ENCODE measurements at regions not wholly inside any gene's neighbourhood (a gene's known extent, or its start where the extent isn't known, plus 50 kb on each side); places are given as distances from the start of the nearest gene placed in this dataset.

DNA sequence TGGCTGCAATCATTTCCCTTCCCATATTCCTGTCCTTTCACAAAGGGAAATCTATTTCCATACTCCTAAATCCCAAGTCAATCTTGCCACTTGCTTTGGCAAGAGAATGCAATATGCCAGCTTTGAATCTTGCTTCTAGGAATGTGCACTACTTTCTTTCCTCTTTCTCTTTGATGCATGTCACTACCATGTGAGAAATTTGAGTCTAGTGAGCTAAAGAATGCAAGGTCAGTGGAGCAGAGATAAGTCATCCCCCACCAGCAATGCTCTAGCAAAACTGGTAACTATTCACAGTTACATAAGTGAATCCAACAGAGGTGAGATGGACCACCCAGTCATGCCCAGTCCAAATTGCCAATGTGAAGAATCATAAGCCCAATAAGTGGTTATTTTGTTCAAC, 910.4 kb downstream of the RAB28 start:
- no peaks in the 10 kb centered on the region for H3K27me3 ChIP-seq (ENCODE audit: control insufficient read depth in 5 of 5, insufficient read depth in 4 of 5, low read length in 5 of 5)
- no peaks in the 10 kb centered on the region for H3K36me3 ChIP-seq (ENCODE audit: control insufficient read depth in 5 of 5, insufficient read depth in 5 of 5, low read length in 5 of 5)
- no peak overlapping the region for H3K27ac ChIP-seq (ENCODE audit: low read depth, low read length)
- no peaks in the 10 kb centered on the region for H3K9me3 ChIP-seq (ENCODE audit: control insufficient read depth in 5 of 5, low read length in 5 of 5)
- H3K9ac ChIP-seq (ENCODE audit: low read length in 5 of 5) = no peak overlapping the region
- H3K4me1 ChIP-seq (ENCODE audit: control insufficient read depth in 5 of 5, insufficient read depth in 5 of 5, low read length in 5 of 5) = no peaks in the 10 kb centered on the region
- no peak overlapping the region for H3K4me3 ChIP-seq (ENCODE audit: low read depth in 1 of 5, low read length in 5 of 5)

- H3K9me3 ChIP-seq (ENCODE audit: control insufficient read depth in 5 of 5, low read length in 5 of 5) = peaks cover 0 to 3% (median 0%) of the 10 kb centered on the region in 5 donors
- no peak overlapping the region for H3K9ac ChIP-seq (ENCODE audit: low read length in 5 of 5)
- H3K4me1 ChIP-seq (ENCODE audit: control insufficient read depth in 5 of 5, insufficient read depth in 5 of 5, low read length in 5 of 5) = no peaks in the 10 kb centered on the region
- H3K36me3 ChIP-seq (ENCODE audit: control insufficient read depth in 5 of 5, insufficient read depth in 5 of 5, low read length in 5 of 5) = no peaks in the 10 kb centered on the region
- H3K27ac ChIP-seq (ENCODE audit: low read depth, low read length) = no peak overlapping the region
- no peaks in the 10 kb centered on the region for H3K27me3 ChIP-seq (ENCODE audit: control insufficient read depth in 5 of 5, insufficient read depth in 4 of 5, low read length in 5 of 5)
- no peak overlapping the region for H3K4me3 ChIP-seq (ENCODE audit: low read depth in 1 of 5, low read length in 5 of 5)
These were observed 921.5 kb downstream of the RAB28 start for GRCh38 chr4:12562476-12563140.

- H3K36me3 ChIP-seq (ENCODE audit: control insufficient read depth in 5 of 5, insufficient read depth in 5 of 5, low read length in 5 of 5) = no peaks in the 10 kb centered on the region
- H3K4me3 ChIP-seq (ENCODE audit: low read depth in 1 of 5, low read length in 5 of 5) = no peak overlapping the region
- H3K9me3 ChIP-seq (ENCODE audit: control insufficient read depth in 5 of 5, low read length in 5 of 5) = peaks cover 0 to 3% (median 0%) of the 10 kb centered on the region in 5 donors
- H3K9ac ChIP-seq (ENCODE audit: low read length in 5 of 5) = no peak overlapping the region
- no peak overlapping the region for H3K27ac ChIP-seq (ENCODE audit: low read depth, low read length)
- no peaks in the 10 kb centered on the region for H3K27me3 ChIP-seq (ENCODE audit: control insufficient read depth in 5 of 5, insufficient read depth in 4 of 5, low read length in 5 of 5)
- no peaks in the 10 kb centered on the region for H3K4me1 ChIP-seq (ENCODE audit: control insufficient read depth in 5 of 5, insufficient read depth in 5 of 5, low read length in 5 of 5)
These were observed 922.1 kb downstream of the RAB28 start for GRCh38 chr4:12562021-12562420.

DNA sequence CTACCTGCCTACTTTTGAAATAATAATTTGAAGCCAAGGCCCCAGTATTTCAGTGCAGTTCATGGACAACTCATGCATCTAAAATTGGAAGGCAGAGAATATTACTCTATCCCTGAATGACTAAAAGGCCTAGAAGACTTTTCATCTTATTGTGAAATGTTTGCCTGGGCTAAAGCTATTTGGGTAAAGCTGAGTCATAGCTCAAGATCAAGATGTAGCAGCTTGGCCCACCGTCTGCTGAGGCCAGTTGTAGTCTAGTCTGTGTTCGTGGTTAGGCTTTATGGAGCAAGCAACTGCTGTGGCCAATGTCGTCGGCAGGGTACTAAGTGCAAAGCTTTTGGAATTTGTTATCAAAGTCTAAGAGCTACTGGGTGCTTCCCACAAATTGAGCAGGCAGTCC, 929.1 kb downstream of the RAB28 start:
- Histone ChIP-seq H3K27me3 (ENCODE audit: control insufficient read depth in 5 of 5, insufficient read depth in 4 of 5, low read length in 5 of 5) (no peaks in the 10 kb centered on the region), H3K27ac (ENCODE audit: low read depth, low read length) (no peak overlapping the region), H3K9ac (ENCODE audit: low read length in 5 of 5) (no peak overlapping the region), H3K36me3 (ENCODE audit: control insufficient read depth in 5 of 5, insufficient read depth in 5 of 5, low read length in 5 of 5) (no peaks in the 10 kb centered on the region), H3K4me1 (ENCODE audit: control insufficient read depth in 5 of 5, insufficient read depth in 5 of 5, low read length in 5 of 5) (no peaks in the 10 kb centered on the region), H3K4me3 (ENCODE audit: low read depth in 1 of 5, low read length in 5 of 5) (no peak overlapping the region), H3K9me3 (ENCODE audit: control insufficient read depth in 5 of 5, low read length in 5 of 5) (peaks cover 0 to 10% (median 5%) of the 10 kb centered on the region in 5 donors)

GRCh38 chr4:12548678-12549077, 935.5 kb downstream of the RAB28 start:
- no peaks in the 10 kb centered on the region for H3K36me3 ChIP-seq (ENCODE audit: control insufficient read depth in 5 of 5, insufficient read depth in 5 of 5, low read length in 5 of 5)
- no peak overlapping the region for H3K9ac ChIP-seq (ENCODE audit: low read length in 5 of 5)
- H3K27me3 ChIP-seq (ENCODE audit: control insufficient read depth in 5 of 5, insufficient read depth in 4 of 5, low read length in 5 of 5) = no peaks in the 10 kb centered on the region
- H3K9me3 ChIP-seq (ENCODE audit: control insufficient read depth in 5 of 5, low read length in 5 of 5) = peaks cover 0 to 10% (median 2%) of the 10 kb centered on the region in 5 donors
- H3K27ac ChIP-seq (ENCODE audit: low read depth, low read length) = no peak overlapping the region
- H3K4me1 ChIP-seq (ENCODE audit: control insufficient read depth in 5 of 5, insufficient read depth in 5 of 5, low read length in 5 of 5) = no peaks in the 10 kb centered on the region
- no peak overlapping the region for H3K4me3 ChIP-seq (ENCODE audit: low read depth in 1 of 5, low read length in 5 of 5)

DNA sequence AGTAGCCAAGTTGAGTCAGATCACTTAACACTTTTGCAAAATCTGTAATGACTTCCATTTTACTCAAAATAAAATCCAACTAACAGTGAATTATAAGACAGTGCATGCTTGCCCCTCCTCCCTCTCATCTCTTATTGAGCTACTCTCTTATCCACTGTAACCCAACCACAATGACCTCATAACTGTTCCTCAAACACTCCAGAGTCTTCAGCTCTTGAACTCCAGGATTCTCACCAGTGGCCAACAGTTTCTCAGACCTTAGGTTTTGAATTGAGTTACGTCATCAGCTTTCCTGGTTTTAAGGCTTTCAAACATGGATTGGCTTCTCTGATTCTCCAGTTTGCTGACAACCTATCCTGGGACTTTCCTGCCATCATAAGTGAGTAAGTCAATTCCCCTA, 938.3 kb downstream of the RAB28 start:
- Histone ChIP-seq H3K9ac (ENCODE audit: low read length in 5 of 5) (no peak overlapping the region), H3K4me1 (ENCODE audit: control insufficient read depth in 5 of 5, insufficient read depth in 5 of 5, low read length in 5 of 5) (no peaks in the 10 kb centered on the region), H3K4me3 (ENCODE audit: low read depth in 1 of 5, low read length in 5 of 5) (no peak overlapping the region), H3K9me3 (ENCODE audit: control insufficient read depth in 5 of 5, low read length in 5 of 5) (peaks cover 0 to 4% (median under 1%) of the 10 kb centered on the region in 5 donors), H3K36me3 (ENCODE audit: control insufficient read depth in 5 of 5, insufficient read depth in 5 of 5, low read length in 5 of 5) (no peaks in the 10 kb centered on the region), H3K27ac (ENCODE audit: low read depth, low read length) (no peak overlapping the region), H3K27me3 (ENCODE audit: control insufficient read depth in 5 of 5, insufficient read depth in 4 of 5, low read length in 5 of 5) (no peaks in the 10 kb centered on the region)

GRCh38 chr4:12538162-12538561, 946.0 kb downstream of the RAB28 start:
- Histone ChIP-seq H3K27me3 (ENCODE audit: control insufficient read depth in 5 of 5, insufficient read depth in 4 of 5, low read length in 5 of 5) (no peaks in the 10 kb centered on the region), H3K4me3 (ENCODE audit: low read depth in 1 of 5, low read length in 5 of 5) (no peak overlapping the region), H3K9me3 (ENCODE audit: control insufficient read depth in 5 of 5, low read length in 5 of 5) (peaks cover 0 to 3% (median 0%) of the 10 kb centered on the region in 5 donors), H3K27ac (ENCODE audit: low read depth, low read length) (no peak overlapping the region), H3K9ac (ENCODE audit: low read length in 5 of 5) (no peak overlapping the region), H3K36me3 (ENCODE audit: control insufficient read depth in 5 of 5, insufficient read depth in 5 of 5, low read length in 5 of 5) (no peaks in the 10 kb centered on the region), H3K4me1 (ENCODE audit: control insufficient read depth in 5 of 5, insufficient read depth in 5 of 5, low read length in 5 of 5) (no peaks in the 10 kb centered on the region)

- Histone ChIP-seq H3K36me3 (ENCODE audit: control insufficient read depth in 5 of 5, insufficient read depth in 5 of 5, low read length in 5 of 5) (no peaks in the 10 kb centered on the region), H3K4me1 (ENCODE audit: control insufficient read depth in 5 of 5, insufficient read depth in 5 of 5, low read length in 5 of 5) (no peaks in the 10 kb centered on the region), H3K9ac (ENCODE audit: low read length in 5 of 5) (no peak overlapping the region), H3K27ac (ENCODE audit: low read depth, low read length) (no peak overlapping the region), H3K9me3 (ENCODE audit: control insufficient read depth in 5 of 5, low read length in 5 of 5) (peaks cover 0 to 3% (median 0%) of the 10 kb centered on the region in 5 donors), H3K4me3 (ENCODE audit: low read depth in 1 of 5, low read length in 5 of 5) (no peak overlapping the region), H3K27me3 (ENCODE audit: control insufficient read depth in 5 of 5, insufficient read depth in 4 of 5, low read length in 5 of 5) (no peaks in the 10 kb centered on the region)
These were observed 949.5 kb downstream of the RAB28 start for GRCh38 chr4:12534684-12535083.

DNA sequence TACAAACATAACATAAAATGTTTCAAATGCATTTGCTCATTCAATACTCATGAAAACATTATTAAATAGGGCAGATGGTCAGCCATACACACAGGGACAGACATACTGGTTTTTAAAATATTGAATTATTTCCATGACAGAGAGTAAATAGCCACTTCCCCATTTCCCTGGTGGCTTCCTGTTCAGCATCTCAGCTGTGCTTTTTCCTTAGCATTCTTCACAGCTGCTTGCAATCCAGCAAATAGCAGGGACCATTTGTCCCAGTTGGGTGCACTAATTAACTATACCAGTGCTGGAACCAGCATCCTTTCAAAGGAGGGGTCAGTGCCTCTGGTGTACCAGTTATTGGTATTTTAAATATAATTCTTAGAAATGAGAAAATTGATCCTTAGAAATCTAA, 964.7 kb downstream of the RAB28 start:
- H3K36me3 ChIP-seq (ENCODE audit: control insufficient read depth in 5 of 5, insufficient read depth in 5 of 5, low read length in 5 of 5) = no peaks in the 10 kb centered on the region
- H3K9me3 ChIP-seq (ENCODE audit: control insufficient read depth in 5 of 5, low read length in 5 of 5) = peaks cover 0 to 9% (median 4%) of the 10 kb centered on the region in 5 donors
- no peak overlapping the region for H3K4me3 ChIP-seq (ENCODE audit: low read depth in 1 of 5, low read length in 5 of 5)
- H3K27ac ChIP-seq (ENCODE audit: low read depth, low read length) = no peak overlapping the region
- no peaks in the 10 kb centered on the region for H3K4me1 ChIP-seq (ENCODE audit: control insufficient read depth in 5 of 5, insufficient read depth in 5 of 5, low read length in 5 of 5)
- H3K9ac ChIP-seq (ENCODE audit: low read length in 5 of 5) = no peak overlapping the region
- no peaks in the 10 kb centered on the region for H3K27me3 ChIP-seq (ENCODE audit: control insufficient read depth in 5 of 5, insufficient read depth in 4 of 5, low read length in 5 of 5)

- no peaks in the 10 kb centered on the region for H3K4me1 ChIP-seq (ENCODE audit: control insufficient read depth in 5 of 5, insufficient read depth in 5 of 5, low read length in 5 of 5)
These were observed 976.2 kb downstream of the RAB28 start for GRCh38 chr4:12507868-12508481.

More at GRCh38 chr4:12507868-12508481, 976.2 kb downstream of the RAB28 start:
- H3K27ac ChIP-seq (ENCODE audit: low read depth, low read length) = no peak overlapping the region
- H3K4me3 ChIP-seq (ENCODE audit: low read depth in 1 of 5, low read length in 5 of 5) = no peak overlapping the region
- H3K9ac ChIP-seq (ENCODE audit: low read length in 5 of 5) = no peak overlapping the region
- H3K36me3 ChIP-seq (ENCODE audit: control insufficient read depth in 5 of 5, insufficient read depth in 5 of 5, low read length in 5 of 5) = no peaks in the 10 kb centered on the region
- no peaks in the 10 kb centered on the region for H3K27me3 ChIP-seq (ENCODE audit: control insufficient read depth in 5 of 5, insufficient read depth in 4 of 5, low read length in 5 of 5)
- peaks cover 0 to 2% (median 0%) of the 10 kb centered on the region in 5 donors for H3K9me3 ChIP-seq (ENCODE audit: control insufficient read depth in 5 of 5, low read length in 5 of 5)

Measured in subcutaneous abdominal adipose tissue (tissue), 5 donors.